Liver (tissue), 8 donors: ENCODE measurements at regions not wholly inside any gene's neighbourhood (a gene's known extent, or its start where the extent isn't known, plus 50 kb on each side); places are given as distances from the start of the nearest gene placed in this dataset.

Source experiments
- DNase-seq: peaks from one replicate; pipeline ENCODE4 v3.0.0-alpha.2; 2017; ENCODE audit warnings: low spot score
- H3K27ac ChIP-seq, 2 donors: one replicate each; pipeline ENCODE4 v1.7.0; 2013; ENCODE audit warnings: inconsistent platforms in 2 of 2, low read length in 2 of 2, control low read depth in 1 of 2, low read depth in 1 of 2, mild to moderate bottlenecking in 1 of 2
- H3K27me3 ChIP-seq, 4 donors: one replicate each; pipeline versions ENCODE4 v1.6.1 to v1.7.0; 2013; ENCODE audit warnings: low read length in 3 of 4, inconsistent platforms in 1 of 4, mild to moderate bottlenecking in 1 of 4, moderate library complexity in 1 of 4; ENCODE audit not compliant: control insufficient read depth in 4 of 4, insufficient read depth in 4 of 4
- H3K36me3 ChIP-seq, 4 donors: one replicate each; pipeline versions ENCODE4 v1.6.1 to v1.7.0; 2013; ENCODE audit warnings: low read length in 3 of 4, mild to moderate bottlenecking in 3 of 4, low read depth in 1 of 4, moderate library complexity in 1 of 4; ENCODE audit not compliant: control insufficient read depth in 4 of 4, insufficient read depth in 3 of 4
- H3K4me1 ChIP-seq, 4 donors: one replicate each; pipeline versions ENCODE4 v1.6.1 to v1.7.0; 2013; ENCODE audit warnings: low read length in 3 of 4, mild to moderate bottlenecking in 3 of 4, moderate library complexity in 1 of 4; ENCODE audit not compliant: control insufficient read depth in 4 of 4, insufficient read depth in 4 of 4
- H3K4me3 ChIP-seq, 3 donors: one replicate each; pipeline versions ENCODE4 v1.6.1 to v1.7.0; 2013; ENCODE audit warnings: low read length in 3 of 3, control low read depth in 1 of 3, low read depth in 1 of 3, mild to moderate bottlenecking in 1 of 3
- H3K9ac ChIP-seq, 2 donors: one replicate each; pipeline ENCODE4 v1.7.0; 2013; ENCODE audit warnings: low read length in 2 of 2, mild to moderate bottlenecking in 2 of 2, moderate library complexity in 2 of 2, control low read depth in 1 of 2, low read depth in 1 of 2
- H3K9me3 ChIP-seq, 4 donors: one replicate each; pipeline versions ENCODE4 v1.6.1 to v1.7.0; 2013; ENCODE audit warnings: low read length in 3 of 4; ENCODE audit not compliant: control insufficient read depth in 4 of 4
- ATF3 ChIP-seq: IDR thresholded peaks from 2 replicates; pipeline ENCODE4 v1.6.1; 2016; ENCODE audit warnings: antibody characterized with exemption
- CTCF ChIP-seq: fragments of 150-350 bp; IDR thresholded peaks from 2 replicates; pipeline ENCODE4 v1.5.1; 2017; ENCODE audit warnings: improper control_type of control experiment, low read depth, low read length; ENCODE audit not compliant: missing input control
- EGR1 ChIP-seq, 2 donors: IDR thresholded peaks; 2 replicates each; pipeline ENCODE4 v1.6.1; 2016 to 2018; ENCODE audit warnings: antibody characterized with exemption in 2 of 2, low read depth in 2 of 2
- FOXA1 ChIP-seq: IDR thresholded peaks from 2 replicates; pipeline ENCODE4 v1.6.1; 2016; ENCODE audit warnings: antibody characterized with exemption
- FOXA2 ChIP-seq: IDR thresholded peaks from 2 replicates; pipeline ENCODE4 v1.6.1; 2016; ENCODE audit warnings: antibody characterized with exemption
- GABPA ChIP-seq, 2 donors: IDR thresholded peaks in 1 of 2; conservative IDR thresholded peaks in 1 of 2; 2 replicates each; pipeline ENCODE4 v1.6.1; 2016; ENCODE audit warnings: antibody characterized with exemption in 2 of 2, mild to moderate bottlenecking in 1 of 2, moderate library complexity in 1 of 2
- HNF4A ChIP-seq, 2 donors: conservative IDR thresholded peaks; 2 replicates each; pipeline ENCODE4 v1.6.1; 2016; ENCODE audit warnings: antibody characterized with exemption in 2 of 2, mild to moderate bottlenecking in 2 of 2
- HNF4G ChIP-seq: IDR thresholded peaks from 2 replicates; pipeline ENCODE4 v1.6.1; 2016; ENCODE audit warnings: antibody characterized with exemption
- JUND ChIP-seq, 2 donors: IDR thresholded peaks; 2 replicates each; pipeline ENCODE4 v1.6.1; 2016; ENCODE audit warnings: antibody characterized with exemption in 2 of 2
- MAX ChIP-seq: IDR thresholded peaks from 2 replicates; pipeline ENCODE4 v1.6.1; 2016; ENCODE audit warnings: antibody characterized with exemption
- NR2F2 ChIP-seq: IDR thresholded peaks from 2 replicates; pipeline ENCODE4 v1.6.1; 2016; ENCODE audit warnings: antibody characterized with exemption
- RAD21 ChIP-seq, 2 donors: IDR thresholded peaks; 2 replicates each; pipeline ENCODE4 v1.6.1; 2016; ENCODE audit warnings: antibody characterized with exemption in 2 of 2, mild to moderate bottlenecking in 2 of 2
- REST ChIP-seq: IDR thresholded peaks from 2 replicates; pipeline ENCODE4 v1.6.1; 2016; ENCODE audit warnings: antibody characterized with exemption, mild to moderate bottlenecking
- RXRA ChIP-seq, 2 donors: IDR thresholded peaks; 2 replicates each; pipeline ENCODE4 v1.6.1; 2017 to 2018; ENCODE audit warnings: antibody characterized with exemption in 2 of 2, mild to moderate bottlenecking in 1 of 2
- SP1 ChIP-seq: IDR thresholded peaks from 2 replicates; pipeline ENCODE4 v1.6.1; 2018; ENCODE audit warnings: antibody characterized with exemption, mild to moderate bottlenecking
- TAF1 ChIP-seq: conservative IDR thresholded peaks from 2 replicates; pipeline ENCODE4 v1.6.1; 2016; ENCODE audit warnings: antibody characterized with exemption, mild to moderate bottlenecking
- YY1 ChIP-seq: IDR thresholded peaks from 2 replicates; pipeline ENCODE4 v1.6.1; 2016; ENCODE audit warnings: antibody characterized with exemption, mild to moderate bottlenecking
- ZBTB33 ChIP-seq: IDR thresholded peaks from 2 replicates; pipeline ENCODE4 v1.6.1; 2016; ENCODE audit warnings: antibody characterized with exemption
- WGBS: extraction: QIAGEN DNeasy Blood & Tissue Kit; methylation state at CpG from one replicate; pipeline ENCODE4 v1.1.7; 2013; 5-methylcytosine and 5-hydroxymethylcytosine counted together
- donor health status: healthy.
- donor health status: healthy.
- donor health status: healthy.
- donor health status: healthy.
- donor health status: healthy.

- TF ChIP-seq EGR1 (IDR thresholded peaks at IDR 0.05; ENCODE audit: low read depth in 2 of 2) (no peak), HNF4G (no peak), ZBTB33 (no peak), YY1 (no peak), MAX (no peak), FOXA2 (no peak), JUND (IDR thresholded peaks at IDR 0.05) (no peak), HNF4A (conservative IDR thresholded peaks at IDR 0.05) (no peak), TAF1 (no peak), SP1 (no peak), RXRA (IDR thresholded peaks at IDR 0.05) (no peak), NR2F2 (no peak), FOXA1 (no peak), RAD21 (IDR thresholded peaks at IDR 0.05) (no peak)
- Histone ChIP-seq H3K36me3 (no peaks in the 10 kb centered on the region), H3K9me3 (no peaks in the 10 kb centered on the region), H3K4me1 (no peaks in the 10 kb centered on the region), H3K27me3 (no peaks in the 10 kb centered on the region), H3K9ac (no peak overlapping the region), H3K4me3 (no peak overlapping the region), H3K27ac (no peak overlapping the region)
- no peak for DNase-seq
Measured at GRCh38 chr4:117957571-117957970, 76.7 kb upstream of the NDST3 start.

- no peak overlapping the region for H3K4me3 ChIP-seq
- no peak for DNase-seq
- H3K36me3 ChIP-seq: no peaks in the 10 kb centered on the region
- H3K4me1 ChIP-seq: no peaks in the 10 kb centered on the region
- 63% methylated on average over 7 of the region's 7 CpGs for WGBS
- H3K27ac ChIP-seq: no peak overlapping the region
- no peaks in the 10 kb centered on the region for H3K27me3 ChIP-seq
- TF ChIP-seq FOXA2: no peak
- TF ChIP-seq CTCF: no peak
- TF ChIP-seq TAF1: no peak
- TF ChIP-seq GABPA (IDR thresholded peaks at IDR 0.05 in 1 of 2, conservative IDR thresholded peaks at IDR 0.05 in 1 of 2): no peak
- TF ChIP-seq EGR1 (IDR thresholded peaks at IDR 0.05; ENCODE audit: low read depth in 2 of 2): no peak
- TF ChIP-seq MAX: no peak
- no peak for TF ChIP-seq REST
- no peak for TF ChIP-seq HNF4A (conservative IDR thresholded peaks at IDR 0.05)
- no peak for TF ChIP-seq ATF3
- no peak for TF ChIP-seq YY1
- no peak for TF ChIP-seq NR2F2
- no peak for TF ChIP-seq ZBTB33
- no peak for TF ChIP-seq SP1
- TF ChIP-seq RXRA (IDR thresholded peaks at IDR 0.05): no peak
- TF ChIP-seq HNF4G: no peak
- H3K9ac ChIP-seq: no peak overlapping the region
- H3K9me3 ChIP-seq: no peaks in the 10 kb centered on the region
Measured at GRCh38 chr4:117965622-117966021, 68.7 kb upstream of the NDST3 start.
